Heart left ventricle (tissue), 16 donors: ENCODE measurements at regions not wholly inside any gene's neighbourhood (a gene's known extent, or its start where the extent isn't known, plus 50 kb on each side); places are given as distances from the start of the nearest gene placed in this dataset.

Experiments
- ATAC-seq, 4 donors: fragments of 200-7000 bp; cut with Tn5 transposase; one replicate each; pipeline ENCODE4 v1.9.1; 2020 to 2022; ENCODE audit warnings: moderate library complexity in 4 of 4, mild to moderate bottlenecking in 3 of 4, moderate number of reproducible peaks in 1 of 4
- DNase-seq, 5 donors: peaks; one replicate each; pipeline ENCODE4 v3.0.0-alpha.2; 2020
- H3K27ac ChIP-seq, 12 donors: fragments of 200-600 bp; sonication (generic) in 4 of 12; one replicate each; pipeline versions ENCODE4 v1.5.0 to v1.8.0; 2016 to 2022; ENCODE audit warnings: mild to moderate bottlenecking in 2 of 12
- H3K27me3 ChIP-seq, 9 donors: fragments of 200-600 bp; sonication (generic) in 2 of 9; one replicate each; pipeline versions ENCODE4 v1.5.1 to v1.8.0; 2016 to 2022; ENCODE audit warnings: mild to moderate bottlenecking in 3 of 9
- H3K36me3 ChIP-seq, 9 donors: fragments of 200-600 bp; sonication (generic) in 2 of 9; one replicate each; pipeline versions ENCODE4 v1.5.0 to v1.8.0; 2018 to 2022; ENCODE audit warnings: mild to moderate bottlenecking in 2 of 9
- H3K4me1 ChIP-seq, 12 donors: fragments of 200-600 bp; sonication (generic) in 4 of 12; one replicate each; pipeline versions ENCODE4 v1.5.0 to v1.8.0; 2016 to 2022; ENCODE audit warnings: mild to moderate bottlenecking in 3 of 12
- H3K4me3 ChIP-seq, 12 donors: fragments of 200-600 bp; sonication (generic) in 4 of 12; one replicate each; pipeline versions ENCODE4 v1.5.0 to v1.8.0; 2017 to 2022; ENCODE audit warnings: mild to moderate bottlenecking in 9 of 12, moderate library complexity in 4 of 12
- H3K9me3 ChIP-seq, 12 donors: fragments of 200-600 bp; sonication (generic) in 4 of 12; one replicate each; pipeline versions ENCODE4 v1.5.0 to v1.8.0; 2016 to 2022; ENCODE audit warnings: mild to moderate bottlenecking in 1 of 12
- POLR2A ChIP-seq, 2 donors: fragments of 450-650 bp; IDR thresholded peaks; one replicate each; pipeline ENCODE4 v1.6.1; 2017; ENCODE audit warnings: antibody characterized with exemption in 2 of 2, mild to moderate bottlenecking in 2 of 2, moderate library complexity in 2 of 2
- WGBS, 4 donors: extraction: QIAGEN DNeasy Blood & Tissue Kit in 2 of 4; methylation state at CpG; one replicate each; pipeline versions ENCODE4 v1.1.5 to v1.1.7; 2013 to 2018; 5-methylcytosine and 5-hydroxymethylcytosine counted together
- intact Hi-C, 10 donors: fragments of 100-400 bp; cut with DNase I; formaldehyde crosslinking; loops; one replicate each; pipeline versions ENCODE4 v1.11.1 to v1.14.2; 2022
- TF ChIP-seq, protein P1 (sequence below), 12 donors: fragments of 200-600 bp; sonication (generic) in 4 of 12; IDR thresholded peaks; one replicate each; pipeline versions ENCODE4 v1.5.0 to v1.8.0; 2018 to 2022; ENCODE audit warnings: antibody characterized with exemption in 12 of 12, mild to moderate bottlenecking in 5 of 12
- donor health status: ischemic (EF 13 %, LVEDD 7.1; RV severe dilation, severe dysfunction).
- donor health status: healthy with polysubstance abuse.
- donor health status: DM: no; HTN: yes; CAD: no.
- donor health status: DM: no; HTN: no; CAD: no.
- donor health status: ischemic (EF 25% LVEDD 6.9; RV normal size, moderate dysfunction).
- donor health status: ischemic (EF 25% LVEDD 5.7; RV mildly dilated, moderate dysfunction).
- donor health status: healthy.
- donor health status: DM: yes; HTN: yes; CAD: no.
- donor health status: ischemic (EF 35%, LVEDD 5.7; RV mildly dilated, moderate dysfunction).
- donor health status: nonischemic (EF 11% LVEDD 7.7; RV severe dilation, severe dysfunction).
- donor health status: DM: yes; HTN: yes; CAD: no.
- donor health status: PGD.
- donor health status: ischemic (EF 29% LVEDD 5.4; RV normal size, mild dysfunction).
- donor health status: nonischemic (EF 23%, LVEDD 6.1; RV moderate dilation, normal function).

DNA sequence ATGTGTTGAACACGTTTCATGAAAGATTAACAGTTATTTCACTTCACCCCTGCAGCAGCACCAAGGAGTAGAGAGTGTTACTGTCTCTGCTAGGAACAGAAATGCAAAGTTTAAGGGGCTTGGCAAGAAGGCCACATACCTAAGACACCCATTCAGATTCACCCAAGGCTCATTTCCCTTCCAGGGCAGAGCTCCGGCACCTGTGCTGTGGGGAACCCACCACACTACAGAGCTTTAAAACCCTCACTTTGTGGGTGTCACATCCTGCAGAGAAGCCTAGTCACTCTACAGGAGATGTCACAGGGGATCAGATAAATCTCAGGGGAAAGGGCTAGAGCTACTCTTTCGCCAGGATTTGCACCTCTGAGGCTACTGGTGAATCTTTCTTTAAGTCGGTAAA, 176.1 kb upstream of the KLF6 start:
- peaks cover 0 to 11% (median 0%) of the 10 kb centered on the region in 12 donors for H3K4me1 ChIP-seq
- no peak for DNase-seq
- peak overlapping the region in 1 of 12 donors; percentile 55 for H3K27ac ChIP-seq
- H3K4me3 ChIP-seq: no peak overlapping the region
- H3K9me3 ChIP-seq: no peaks in the 10 kb centered on the region
- H3K27me3 ChIP-seq: no peaks in the 10 kb centered on the region
- TF ChIP-seq, protein P1, sequence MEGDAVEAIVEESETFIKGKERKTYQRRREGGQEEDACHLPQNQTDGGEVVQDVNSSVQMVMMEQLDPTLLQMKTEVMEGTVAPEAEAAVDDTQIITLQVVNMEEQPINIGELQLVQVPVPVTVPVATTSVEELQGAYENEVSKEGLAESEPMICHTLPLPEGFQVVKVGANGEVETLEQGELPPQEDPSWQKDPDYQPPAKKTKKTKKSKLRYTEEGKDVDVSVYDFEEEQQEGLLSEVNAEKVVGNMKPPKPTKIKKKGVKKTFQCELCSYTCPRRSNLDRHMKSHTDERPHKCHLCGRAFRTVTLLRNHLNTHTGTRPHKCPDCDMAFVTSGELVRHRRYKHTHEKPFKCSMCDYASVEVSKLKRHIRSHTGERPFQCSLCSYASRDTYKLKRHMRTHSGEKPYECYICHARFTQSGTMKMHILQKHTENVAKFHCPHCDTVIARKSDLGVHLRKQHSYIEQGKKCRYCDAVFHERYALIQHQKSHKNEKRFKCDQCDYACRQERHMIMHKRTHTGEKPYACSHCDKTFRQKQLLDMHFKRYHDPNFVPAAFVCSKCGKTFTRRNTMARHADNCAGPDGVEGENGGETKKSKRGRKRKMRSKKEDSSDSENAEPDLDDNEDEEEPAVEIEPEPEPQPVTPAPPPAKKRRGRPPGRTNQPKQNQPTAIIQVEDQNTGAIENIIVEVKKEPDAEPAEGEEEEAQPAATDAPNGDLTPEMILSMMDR (IDR thresholded peaks at IDR 0.05): no peak
- ATAC-seq: no peak
- intact Hi-C loops: no loop called here
- WGBS, 4 donors: 82 to 92% (median 88%) methylated on average over 4 of the region's 4 CpGs
- no peaks in the 10 kb centered on the region for H3K36me3 ChIP-seq

DNA sequence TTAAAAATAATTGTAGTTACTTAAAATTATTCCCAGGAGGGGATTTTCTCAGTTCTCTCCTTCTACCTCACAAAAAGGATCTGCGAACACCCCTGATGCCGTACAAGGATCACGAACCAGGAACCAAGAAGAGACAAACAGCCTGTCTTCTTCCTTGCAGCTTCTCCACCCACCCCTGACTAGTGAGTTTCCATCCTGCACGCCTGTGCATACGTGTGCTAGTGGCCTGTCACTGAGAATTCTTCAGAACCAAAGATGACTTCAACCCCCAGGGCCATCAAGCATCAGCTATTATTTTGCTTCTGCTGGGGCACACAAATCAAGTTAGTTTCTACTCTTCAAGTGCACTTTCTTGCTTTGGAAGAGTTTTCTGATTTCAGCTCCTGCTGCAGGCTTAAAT, 175.5 kb upstream of the KLF6 start:
- TF ChIP-seq, protein P1 (IDR thresholded peaks at IDR 0.05): no peak
- TF ChIP-seq POLR2A (IDR thresholded peaks at IDR 0.05): no peak
- Histone ChIP-seq H3K27me3 (no peaks in the 10 kb centered on the region), H3K36me3 (no peaks in the 10 kb centered on the region), H3K9me3 (no peaks in the 10 kb centered on the region), H3K27ac (peak overlapping the region in 1 of 12 donors; percentile 55), H3K4me1 (peaks cover 0 to 11% (median 0%) of the 10 kb centered on the region in 12 donors), H3K4me3 (no peak overlapping the region)
- ATAC-seq (no peak), DNase-seq (no peak)
- intact Hi-C loops: no loop called here
- 77 to 92% (median 86%) methylated on average over 5 of the region's 5 CpGs for WGBS, 4 donors

DNA sequence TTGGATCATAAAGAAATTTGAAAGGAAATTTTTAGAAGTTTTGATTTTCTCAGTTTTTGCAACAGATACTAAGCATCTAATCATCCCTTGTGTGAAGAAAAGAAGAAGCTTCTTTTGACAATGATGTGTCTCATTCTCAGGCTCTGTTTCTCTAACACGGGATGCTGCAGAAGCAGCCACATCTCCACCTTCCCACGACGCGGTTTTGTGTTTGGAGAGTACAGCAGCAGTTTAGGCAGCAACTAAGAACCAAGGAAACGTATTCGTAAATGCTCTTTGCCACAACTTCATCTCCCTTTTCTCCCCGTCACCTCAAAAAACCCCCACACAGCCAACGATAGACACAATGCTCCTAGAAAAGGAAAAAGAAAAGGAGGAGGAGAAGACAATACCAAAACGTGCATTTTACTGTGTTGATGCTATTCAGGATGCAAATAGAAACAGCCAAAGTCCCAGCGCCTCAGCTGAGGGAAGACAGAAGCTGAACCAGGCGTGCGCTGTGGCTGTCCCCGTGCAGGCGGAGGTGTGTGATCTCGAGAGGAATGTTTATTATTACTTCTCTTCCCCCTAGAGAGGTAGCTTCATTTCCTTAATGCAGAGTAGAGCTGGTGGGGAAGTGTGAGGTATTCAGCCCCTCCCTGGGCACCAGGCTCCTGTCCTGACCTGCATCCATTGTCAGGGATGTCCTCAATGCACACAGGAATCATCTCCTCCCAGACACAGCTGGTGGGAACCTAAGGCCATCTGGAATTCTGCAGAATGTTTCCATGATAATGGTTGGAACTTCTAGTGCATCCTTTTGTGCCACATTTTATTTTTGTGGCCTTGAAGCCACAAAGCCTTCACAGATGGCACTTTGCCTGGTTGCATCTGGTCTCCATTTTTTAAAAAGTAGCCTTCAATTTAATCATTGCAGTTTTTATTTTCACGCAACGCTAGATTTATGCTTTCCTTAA, 174.6 kb upstream of the KLF6 start:
- H3K9me3 ChIP-seq: no peaks in the 10 kb centered on the region
- no peaks in the 10 kb centered on the region for H3K27me3 ChIP-seq
- H3K4me3 ChIP-seq: no peak overlapping the region
- ATAC-seq (no peak), DNase-seq (no peak)
- 64 to 70% (median 67%) methylated on average over 17 of the region's 17 CpGs for WGBS, 4 donors
- no peak for TF ChIP-seq POLR2A (IDR thresholded peaks at IDR 0.05)
- TF ChIP-seq, protein P1 (IDR thresholded peaks at IDR 0.05): no peak
- intact Hi-C loops: no loop called here
- peak overlapping the region in 1 of 12 donors; percentile 55 for H3K27ac ChIP-seq
- H3K4me1 ChIP-seq: peaks cover 0 to 11% (median 0%) of the 10 kb centered on the region in 12 donors
- H3K36me3 ChIP-seq: no peaks in the 10 kb centered on the region

DNA sequence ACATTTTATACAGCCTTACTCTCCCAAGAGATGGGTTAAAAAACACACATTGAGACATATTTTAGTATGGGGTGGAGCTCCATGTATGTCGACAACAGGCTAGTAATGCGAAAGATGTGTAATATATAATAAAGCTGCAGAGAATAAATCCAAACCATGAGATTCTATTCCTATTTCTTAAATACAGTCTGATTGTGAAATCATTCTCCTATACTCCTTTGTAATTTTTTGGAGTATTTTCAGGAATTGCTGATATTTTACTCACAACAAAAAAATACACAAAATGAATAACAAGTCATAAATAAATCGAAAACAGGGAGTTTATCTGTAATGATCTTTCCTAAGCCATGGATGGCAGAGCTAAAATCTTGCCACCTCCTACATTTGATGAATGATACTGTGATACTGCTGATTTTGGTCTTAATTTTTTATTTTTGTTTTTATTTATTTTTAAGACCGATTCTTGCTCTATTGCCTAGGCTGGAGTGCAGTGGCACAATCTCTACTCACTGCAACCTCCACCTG, 173.5 kb upstream of the KLF6 start:
- peaks cover 0 to 3% (median 0%) of the 10 kb centered on the region in 12 donors for H3K9me3 ChIP-seq
- intact Hi-C loops: no loop called here
- H3K27me3 ChIP-seq: no peaks in the 10 kb centered on the region
- TF ChIP-seq POLR2A (IDR thresholded peaks at IDR 0.05): no peak
- TF ChIP-seq, protein P1 (IDR thresholded peaks at IDR 0.05): no peak
- H3K4me1 ChIP-seq: peaks cover 0 to 11% (median 0%) of the 10 kb centered on the region in 12 donors
- DNase-seq: no peak
- no peak overlapping the region for H3K4me3 ChIP-seq
- ATAC-seq: no peak
- H3K27ac ChIP-seq: no peak overlapping the region
- no peaks in the 10 kb centered on the region for H3K36me3 ChIP-seq
- 97% methylated on average over 4 of the region's 4 CpGs for WGBS, 4 donors
